Thyroid gland (tissue), 4 donors: ENCODE measurements at regions not wholly inside any gene's neighbourhood (a gene's known extent, or its start where the extent isn't known, plus 50 kb on each side); places are given as distances from the start of the nearest gene placed in this dataset.

Experiments used
- DNase-seq, 2 donors: peaks; one replicate each; pipeline ENCODE4 v3.0.0-alpha.2; 2019
- H3K27ac ChIP-seq, 3 donors: fragments of 200-600 bp; sonication (generic); 1 replicate in 2 of 3; 2 replicates in 1 of 3; pipeline ENCODE4 v1.5.1; 2016 to 2019; ENCODE audit warnings: mild to moderate bottlenecking in 1 of 3, moderate library complexity in 1 of 3
- H3K27me3 ChIP-seq: fragments of 200-600 bp; sonication (generic); one replicate; pipeline ENCODE4 v1.5.1; 2019
- H3K36me3 ChIP-seq, 2 donors: fragments of 200-600 bp; sonication (generic); one replicate each; pipeline ENCODE4 v1.5.1; 2016 to 2019
- H3K4me1 ChIP-seq, 2 donors: fragments of 200-600 bp; sonication (generic); one replicate each; pipeline ENCODE4 v1.5.1; 2017 to 2019
- H3K4me3 ChIP-seq, 3 donors: fragments of 200-600 bp; sonication (generic); replicated peaks in 1 of 3; 1 replicate in 2 of 3; 2 replicates in 1 of 3; pipeline ENCODE4 v1.5.1; 2016; ENCODE audit warnings: mild to moderate bottlenecking in 1 of 3
- H3K9me3 ChIP-seq: fragments of 200-600 bp; sonication (generic); one replicate; pipeline ENCODE4 v1.5.1; 2017
- CTCF ChIP-seq, 6 experiments: fragments of 200-600 bp in 3 of 6; fragments of 450-650 bp in 3 of 6; sonication (generic) in 3 of 6; IDR thresholded peaks; one replicate each; pipeline ENCODE4 v1.5.1; 2016 to 2019; ENCODE audit warnings: antibody characterized with exemption in 6 of 6, mild to moderate bottlenecking in 2 of 6, inconsistent platforms in 1 of 6, moderate library complexity in 1 of 6
- POLR2A ChIP-seq, 2 donors: fragments of 450-650 bp; IDR thresholded peaks; one replicate each; pipeline ENCODE4 v1.6.1; 2017; ENCODE audit warnings: antibody characterized with exemption in 2 of 2, mild to moderate bottlenecking in 2 of 2, moderate library complexity in 1 of 2
- WGBS, 2 donors: methylation state at CpG; one replicate each; pipeline ENCODE4 v1.1.5; 2017; 5-methylcytosine and 5-hydroxymethylcytosine counted together
- intact Hi-C: fragments of 100-400 bp; cut with DNase I; formaldehyde crosslinking; loops from one replicate; pipeline ENCODE4 v1.15.1; 2023

- intact Hi-C loops, result no loop called here
- H3K27me3 ChIP-seq, result no peaks in the 10 kb centered on the region
- H3K36me3 ChIP-seq, result no peaks in the 10 kb centered on the region
- H3K27ac ChIP-seq, result no peak overlapping the region
- peak in 1 of 2 donors; percentile 32 for DNase-seq
- TF ChIP-seq CTCF (IDR thresholded peaks at IDR 0.05) (no peak), POLR2A (IDR thresholded peaks at IDR 0.05) (no peak)
- H3K4me3 ChIP-seq, result no peak overlapping the region
- 74 to 87% methylated on average over 5 of the region's 5 CpGs for WGBS, 2 donors
- H3K9me3 ChIP-seq, result no peaks in the 10 kb centered on the region
- no peaks in the 10 kb centered on the region for H3K4me1 ChIP-seq
Observed at GRCh38 chr20:60095456-60095855, 137.2 kb downstream of the CDH26 start.

- Histone ChIP-seq H3K9me3 (no peaks in the 10 kb centered on the region), H3K4me3 (no peak overlapping the region), H3K36me3 (no peaks in the 10 kb centered on the region), H3K4me1 (peaks cover 0 to 3% of the 10 kb centered on the region in 2 donors), H3K27ac (no peak overlapping the region), H3K27me3 (no peaks in the 10 kb centered on the region)
- intact Hi-C loops, result no loop called here
- TF ChIP-seq CTCF (IDR thresholded peaks at IDR 0.05) (no peak), POLR2A (IDR thresholded peaks at IDR 0.05) (no peak)
- 76 to 81% methylated on average over 10 of the region's 10 CpGs for WGBS, 2 donors
- DNase-seq, result no peak
Observed at GRCh38 chr20:60096166-60096565, 137.9 kb downstream of the CDH26 start.

GRCh38 chr20:60097285-60097684, 139.1 kb downstream of the CDH26 start:
- intact Hi-C loops, result no loop called here
- TF ChIP-seq CTCF (IDR thresholded peaks at IDR 0.05) (no peak), POLR2A (IDR thresholded peaks at IDR 0.05) (no peak)
- peaks cover 0 to 6% of the 10 kb centered on the region in 2 donors for H3K4me1 ChIP-seq
- DNase-seq, result no peak
- no peaks in the 10 kb centered on the region for H3K9me3 ChIP-seq
- no peak overlapping the region for H3K27ac ChIP-seq
- H3K36me3 ChIP-seq, result no peaks in the 10 kb centered on the region
- no peaks in the 10 kb centered on the region for H3K27me3 ChIP-seq
- 79 to 88% methylated on average over 4 of the region's 4 CpGs for WGBS, 2 donors
- H3K4me3 ChIP-seq, result no peak overlapping the region

GRCh38 chr20:60100780-60101179, 142.6 kb downstream of the CDH26 start:
- peaks cover 0 to 6% of the 10 kb centered on the region in 2 donors for H3K4me1 ChIP-seq
- H3K9me3 ChIP-seq, result no peaks in the 10 kb centered on the region
- WGBS, 2 donors, result 71 to 84% methylated on average over 5 of the region's 5 CpGs
- no peaks in the 10 kb centered on the region for H3K27me3 ChIP-seq
- DNase-seq, result no peak
- H3K27ac ChIP-seq, result no peak overlapping the region
- no peaks in the 10 kb centered on the region for H3K36me3 ChIP-seq
- TF ChIP-seq CTCF (IDR thresholded peaks at IDR 0.05) (no peak), POLR2A (IDR thresholded peaks at IDR 0.05) (no peak)
- intact Hi-C loops, result no loop called here
- no peak overlapping the region for H3K4me3 ChIP-seq

DNA sequence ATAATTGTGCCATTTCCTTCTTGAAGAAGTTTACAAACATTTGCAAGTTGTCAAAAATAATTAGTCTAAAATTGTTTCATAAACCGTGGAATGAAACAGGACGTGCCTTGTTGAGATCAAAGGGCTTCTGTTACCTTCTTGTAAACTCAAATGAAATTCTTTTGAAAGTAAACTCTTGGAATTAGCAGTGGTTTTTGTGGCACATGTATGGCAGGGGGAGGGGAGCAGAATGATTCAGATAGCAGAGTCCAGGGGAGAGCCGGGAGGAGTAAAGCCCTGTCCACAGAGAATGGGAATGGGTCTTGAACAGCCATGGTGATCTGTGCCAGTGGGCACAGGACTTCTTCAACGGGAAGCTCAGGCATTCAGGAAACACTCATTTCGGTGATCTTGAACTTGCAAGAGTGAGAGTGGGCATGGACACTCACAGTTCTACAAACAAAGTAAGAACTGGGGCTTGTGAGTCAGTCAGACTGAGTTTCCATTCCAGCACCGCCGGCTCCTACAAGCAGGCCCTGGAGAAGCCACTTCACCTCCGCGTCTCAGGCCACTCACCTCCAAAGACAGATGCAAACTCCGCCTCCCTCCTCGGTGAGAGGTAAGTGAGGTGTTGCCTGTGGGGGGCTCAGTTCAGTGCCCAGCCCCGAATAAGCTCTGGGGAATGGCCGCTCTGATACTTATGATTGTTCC, 143.1 kb downstream of the CDH26 start:
- WGBS, 2 donors, result 44 to 47% methylated on average over 12 to 13 of the region's 13 CpGs

More for the DNA sequence above, 143.1 kb downstream of the CDH26 start:
- Histone ChIP-seq H3K4me3 (no peak overlapping the region), H3K36me3 (no peaks in the 10 kb centered on the region), H3K27ac (no peak overlapping the region), H3K9me3 (no peaks in the 10 kb centered on the region), H3K4me1 (peaks cover 0 to 6% of the 10 kb centered on the region in 2 donors), H3K27me3 (no peaks in the 10 kb centered on the region)
- intact Hi-C loops, result no loop called here
- TF ChIP-seq CTCF (IDR thresholded peaks at IDR 0.05), result no peak
- peak; percentile 53 to 63 for DNase-seq
